ENCODE measurements at regions not wholly inside any gene's neighbourhood (a gene's known extent, or its start where the extent isn't known, plus 50 kb on each side); places are given as distances from the start of the nearest gene placed in this dataset. TPM values are rescaled to one million over a fixed set of nuclear protein-coding genes. Genes with fewer than 3 reads are reported as not detected.
"Not testable (repeated sequence)": the region's sequence is repeated elsewhere in the genome, so short reads cannot be mapped to it uniquely, and the experiment has no call there.

GRCh38 chr4:100006161-100006560 lies 56.1 kb upstream of the H2AZ1 start:
- not testable (repeated sequence) for H3K27ac ChIP-seq (ENCODE audit: low read depth); H3K36me3 Mint-ChIP-seq (ENCODE audit: low read depth); H3K27me3 Mint-ChIP-seq (ENCODE audit: insufficient read depth, low read depth, poor library complexity); DNase-seq (ENCODE audit: low spot score); H3K4me1 Mint-ChIP-seq; H4K20me1 ChIP-seq (replicated peaks; ENCODE audit: insufficient read depth); H3K4me2 ChIP-seq; ATAC-seq; H3K4me1 ChIP-seq (ENCODE audit: insufficient read depth); H3K27ac Mint-ChIP-seq; H3K4me3 Mint-ChIP-seq; H3F3A ChIP-seq (replicated peaks; ENCODE audit: low read depth); H3K79me2 ChIP-seq (replicated peaks; ENCODE audit: insufficient read depth); H3K4me3 ChIP-seq; H3K27me3 ChIP-seq (ENCODE audit: insufficient read depth); H3K9me2 ChIP-seq (ENCODE audit: insufficient read depth); H3K36me3 ChIP-seq (ENCODE audit: insufficient read depth)
- peak overlapping the region; percentile 56; the same call in 1 of the 2 replicates for H2AFZ ChIP-seq
- peaks cover 10% of the 10 kb centered on the region for H3K9me3 Mint-ChIP-seq

Small RNA genes lying in the stretch of these regions (small RNA-seq; reads per million reads assigned to genes)
- gene DYNLL1P6 (ENCODE audit: low replicate concordance) = not detected

Data from GM23338 (cell line).